Sigmoid colon (tissue), 6 donors: ENCODE measurements at regions not wholly inside any gene's neighbourhood (a gene's known extent, or its start where the extent isn't known, plus 50 kb on each side); places are given as distances from the start of the nearest gene placed in this dataset.

ENCODE experiments used
- DNase-seq: peaks from one replicate; pipeline ENCODE4 v3.0.0-alpha.2; 2019
- H3K27ac ChIP-seq, 4 donors: fragments of 200-600 bp; sonication (generic); one replicate each; pipeline ENCODE4 v1.5.1; 2016 to 2019; ENCODE audit warnings: mild to moderate bottlenecking in 1 of 4
- H3K27me3 ChIP-seq, 3 donors: fragments of 200-600 bp; sonication (generic); one replicate each; pipeline ENCODE4 v1.5.1; 2019; ENCODE audit warnings: mild to moderate bottlenecking in 1 of 3
- H3K36me3 ChIP-seq, 4 donors: fragments of 200-600 bp; sonication (generic); one replicate each; pipeline ENCODE4 v1.5.1; 2016 to 2019
- H3K4me1 ChIP-seq, 4 donors: fragments of 200-600 bp; sonication (generic); one replicate each; pipeline ENCODE4 v1.5.1; 2017 to 2019
- H3K4me3 ChIP-seq, 4 donors: fragments of 200-600 bp; sonication (generic); one replicate each; pipeline ENCODE4 v1.5.1; 2017 to 2019; ENCODE audit warnings: mild to moderate bottlenecking in 2 of 4, moderate library complexity in 1 of 4
- H3K9me3 ChIP-seq, 4 donors: fragments of 200-600 bp in 3 of 4; sonication (generic) in 3 of 4; one replicate each; pipeline versions ENCODE4 v1.5.1 to v1.6.1; 2013 to 2019
- EP300 ChIP-seq, 4 donors: sonication (generic); formaldehyde crosslinking; IDR thresholded peaks; one replicate each; pipeline ENCODE4 v1.6.1; 2017; ENCODE audit warnings: antibody characterized with exemption in 4 of 4
- POLR2A ChIP-seq, 2 donors: fragments of 450-650 bp; IDR thresholded peaks; one replicate each; pipeline ENCODE4 v1.6.1; 2016; ENCODE audit warnings: antibody characterized with exemption in 2 of 2, mild to moderate bottlenecking in 2 of 2, moderate library complexity in 2 of 2
- POLR2AphosphoS5 ChIP-seq, 4 donors: sonication (generic); formaldehyde crosslinking; IDR thresholded peaks; one replicate each; pipeline ENCODE4 v1.6.1; 2017; ENCODE audit warnings: antibody characterized with exemption in 4 of 4
- WGBS, 2 donors: extraction: QIAGEN DNeasy Blood & Tissue Kit; methylation state at CpG; one replicate each; pipeline ENCODE4 v1.1.7; 2013; 5-methylcytosine and 5-hydroxymethylcytosine counted together
- intact Hi-C: fragments of 100-400 bp; cut with DNase I; formaldehyde crosslinking; loops from one replicate; pipeline ENCODE4 v1.15.1; 2023
- TF ChIP-seq, protein P1 (sequence below), 4 experiments: fragments of 450-650 bp in 3 of 4; fragments of 200-600 bp in 1 of 4; IDR thresholded peaks; one replicate each; pipeline ENCODE4 v1.5.1; 2016 to 2019; ENCODE audit warnings: antibody characterized with exemption in 4 of 4, mild to moderate bottlenecking in 3 of 4, moderate library complexity in 2 of 4
- donor health status: healthy with polysubstance abuse.
- donor health status: healthy.

DNA sequence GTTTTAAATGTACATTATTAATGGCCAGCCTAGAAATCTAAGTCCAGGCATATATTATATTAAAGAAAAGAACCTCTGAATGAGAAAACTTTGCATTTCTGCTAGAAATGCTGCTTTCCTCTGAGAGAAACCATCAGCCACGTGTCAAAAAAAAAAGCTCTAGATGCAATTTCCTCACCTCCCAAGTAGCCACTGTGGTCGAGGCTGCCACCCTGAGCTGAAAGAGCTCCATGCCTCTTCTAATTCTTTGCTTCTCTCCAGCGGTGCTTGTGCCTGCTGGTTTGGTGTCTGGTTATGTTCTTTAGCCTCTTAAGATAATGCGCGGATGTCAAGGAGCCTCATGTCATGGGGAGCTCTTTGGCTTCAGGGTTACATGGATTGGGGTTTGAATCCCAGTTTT, 316.0 kb downstream of the TFAP2C start:
- no peaks in the 10 kb centered on the region for H3K9me3 ChIP-seq
- H3K27ac ChIP-seq = no peak overlapping the region
- DNase-seq = peak; percentile 69
- intact Hi-C loops = loop anchor here (2.0 to 10.0 kb wide), 2 partner anchors 314 to 390 kb away; no protein-coding TSS in a partner anchor
- H3K4me1 ChIP-seq = no peaks in the 10 kb centered on the region
- TF ChIP-seq POLR2A (IDR thresholded peaks at IDR 0.05) = no peak
- TF ChIP-seq, protein P1, sequence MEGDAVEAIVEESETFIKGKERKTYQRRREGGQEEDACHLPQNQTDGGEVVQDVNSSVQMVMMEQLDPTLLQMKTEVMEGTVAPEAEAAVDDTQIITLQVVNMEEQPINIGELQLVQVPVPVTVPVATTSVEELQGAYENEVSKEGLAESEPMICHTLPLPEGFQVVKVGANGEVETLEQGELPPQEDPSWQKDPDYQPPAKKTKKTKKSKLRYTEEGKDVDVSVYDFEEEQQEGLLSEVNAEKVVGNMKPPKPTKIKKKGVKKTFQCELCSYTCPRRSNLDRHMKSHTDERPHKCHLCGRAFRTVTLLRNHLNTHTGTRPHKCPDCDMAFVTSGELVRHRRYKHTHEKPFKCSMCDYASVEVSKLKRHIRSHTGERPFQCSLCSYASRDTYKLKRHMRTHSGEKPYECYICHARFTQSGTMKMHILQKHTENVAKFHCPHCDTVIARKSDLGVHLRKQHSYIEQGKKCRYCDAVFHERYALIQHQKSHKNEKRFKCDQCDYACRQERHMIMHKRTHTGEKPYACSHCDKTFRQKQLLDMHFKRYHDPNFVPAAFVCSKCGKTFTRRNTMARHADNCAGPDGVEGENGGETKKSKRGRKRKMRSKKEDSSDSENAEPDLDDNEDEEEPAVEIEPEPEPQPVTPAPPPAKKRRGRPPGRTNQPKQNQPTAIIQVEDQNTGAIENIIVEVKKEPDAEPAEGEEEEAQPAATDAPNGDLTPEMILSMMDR (IDR thresholded peaks at IDR 0.05) = peak in 2 of 4 experiments; percentile 5 to 45
- H3K27me3 ChIP-seq = no peaks in the 10 kb centered on the region
- no peak overlapping the region for H3K4me3 ChIP-seq
- 34 to 45% methylated on average over 5 of the region's 5 CpGs for WGBS, 2 donors
- no peaks in the 10 kb centered on the region for H3K36me3 ChIP-seq

DNA sequence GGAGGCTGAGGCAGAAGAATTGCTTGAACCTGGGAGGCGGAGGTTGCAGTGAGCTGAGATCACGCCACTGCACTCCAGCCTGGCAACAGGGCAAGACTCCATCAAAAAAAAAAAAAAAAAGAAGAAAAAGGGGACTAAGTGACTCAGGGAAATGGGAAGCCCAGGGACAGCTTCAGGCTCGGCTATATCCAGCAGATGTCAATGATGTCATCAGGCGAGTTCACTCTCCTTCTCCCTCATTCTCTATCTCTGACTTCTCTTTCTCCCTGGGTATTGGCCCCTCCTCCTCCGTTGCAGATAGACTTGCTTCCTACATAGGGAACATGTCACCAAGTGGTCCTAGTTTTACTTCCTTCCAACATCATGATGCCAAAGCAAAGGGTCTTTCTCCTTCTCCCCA, 316.8 kb downstream of the TFAP2C start:
- no peaks in the 10 kb centered on the region for H3K27me3 ChIP-seq
- TF ChIP-seq POLR2AphosphoS5 (IDR thresholded peaks at IDR 0.05) = no peak
- TF ChIP-seq, protein P1 (IDR thresholded peaks at IDR 0.05) = no peak
- TF ChIP-seq EP300 (IDR thresholded peaks at IDR 0.05) = no peak
- TF ChIP-seq POLR2A (IDR thresholded peaks at IDR 0.05) = no peak
- 71 to 83% methylated on average over 5 of the region's 5 CpGs for WGBS, 2 donors

DNA sequence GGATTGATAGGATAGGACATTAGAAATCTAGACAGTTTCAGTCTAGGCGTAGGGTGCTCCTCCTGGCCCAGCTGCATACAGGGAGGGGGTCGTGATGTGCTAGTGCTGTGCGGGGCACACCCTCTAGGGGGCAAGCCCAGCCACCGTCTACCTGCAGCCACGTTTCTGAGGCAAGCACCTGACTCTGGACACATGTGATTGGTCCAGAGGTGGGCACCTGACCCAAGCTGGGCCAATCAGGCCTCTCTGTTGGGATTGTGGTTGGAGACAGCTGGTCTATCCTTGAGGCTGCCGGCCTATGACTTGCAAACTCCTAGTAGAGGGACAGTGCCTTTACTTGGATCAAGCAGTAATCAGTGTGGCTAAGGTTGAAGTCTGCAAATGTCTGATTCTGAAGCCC, 317.1 kb downstream of the BMP7 start:
- no peak for TF ChIP-seq POLR2AphosphoS5 (IDR thresholded peaks at IDR 0.05)
- no peak for TF ChIP-seq POLR2A (IDR thresholded peaks at IDR 0.05)
- TF ChIP-seq, protein P1 (IDR thresholded peaks at IDR 0.05) = no peak
- no peak for TF ChIP-seq EP300 (IDR thresholded peaks at IDR 0.05)
- Histone ChIP-seq H3K27me3 (peaks cover 0 to 12% (median 6%) of the 10 kb centered on the region in 3 donors), H3K36me3 (no peaks in the 10 kb centered on the region), H3K27ac (no peak overlapping the region), H3K4me3 (no peak overlapping the region), H3K9me3 (no peaks in the 10 kb centered on the region), H3K4me1 (no peaks in the 10 kb centered on the region)
- DNase-seq = no peak
- 64 to 78% methylated on average over 6 of the region's 6 CpGs for WGBS, 2 donors
- intact Hi-C loops = loop anchor here (10.0 kb wide), 1 partner anchor 395 kb away; no protein-coding TSS in a partner anchor

More for the DNA sequence above, 316.8 kb downstream of the TFAP2C start:
- no peak for DNase-seq
- intact Hi-C loops = loop anchor here (2.0 to 10.0 kb wide), 2 partner anchors 315 to 391 kb away; no protein-coding TSS in a partner anchor
- H3K4me3 ChIP-seq = no peak overlapping the region
- no peak overlapping the region for H3K27ac ChIP-seq
- H3K36me3 ChIP-seq = no peaks in the 10 kb centered on the region
- H3K4me1 ChIP-seq = no peaks in the 10 kb centered on the region
- no peaks in the 10 kb centered on the region for H3K9me3 ChIP-seq

DNA sequence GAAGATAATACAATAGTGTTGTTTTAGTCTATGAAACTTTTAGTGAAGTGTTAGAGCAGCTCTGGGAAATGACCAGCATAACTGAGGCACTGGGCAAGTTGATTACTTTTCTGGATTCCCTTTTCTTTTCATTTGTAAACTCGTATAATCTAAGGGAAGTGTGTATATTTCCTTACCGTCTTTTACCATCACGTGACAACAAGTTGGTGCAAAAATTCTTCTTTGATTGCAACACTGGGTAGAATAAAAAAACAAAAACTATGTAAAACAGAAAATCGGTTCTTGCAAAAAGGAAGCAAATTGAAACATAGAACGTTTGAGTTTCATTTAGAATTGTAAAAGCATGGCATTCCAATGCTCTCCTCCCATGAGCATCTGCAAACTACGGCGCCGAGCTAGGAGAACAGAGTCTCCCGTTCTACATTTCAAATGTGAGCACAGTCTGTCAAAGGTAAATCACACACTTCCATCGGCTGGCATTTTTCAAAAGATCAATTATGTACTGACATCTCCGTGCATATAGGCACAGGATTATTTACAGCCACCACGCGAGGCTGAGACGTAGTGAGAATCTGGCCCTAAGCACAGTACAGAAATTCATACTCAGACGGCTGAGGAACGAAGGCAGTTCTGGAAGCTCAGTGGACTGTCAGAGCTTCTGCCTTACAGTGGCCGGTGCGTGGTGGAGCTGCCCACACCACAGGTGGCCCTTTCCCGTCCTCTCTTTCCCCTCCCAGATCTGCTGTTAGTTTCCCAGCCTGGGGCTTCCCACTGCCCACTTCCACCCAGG, 314.0 kb downstream of the BMP7 start:
- DNase-seq = no peak
- peaks cover 0 to 35% (median 12%) of the 10 kb centered on the region in 3 donors for H3K27me3 ChIP-seq
- intact Hi-C loops = no loop called here
- no peaks in the 10 kb centered on the region for H3K9me3 ChIP-seq
- no peaks in the 10 kb centered on the region for H3K36me3 ChIP-seq
- H3K4me1 ChIP-seq = no peaks in the 10 kb centered on the region
- no peak overlapping the region for H3K27ac ChIP-seq
- no peak for TF ChIP-seq POLR2A (IDR thresholded peaks at IDR 0.05)
- no peak for TF ChIP-seq POLR2AphosphoS5 (IDR thresholded peaks at IDR 0.05)
- H3K4me3 ChIP-seq = no peak overlapping the region
- 62 to 66% methylated on average over 19 of the region's 19 CpGs for WGBS, 2 donors

DNA sequence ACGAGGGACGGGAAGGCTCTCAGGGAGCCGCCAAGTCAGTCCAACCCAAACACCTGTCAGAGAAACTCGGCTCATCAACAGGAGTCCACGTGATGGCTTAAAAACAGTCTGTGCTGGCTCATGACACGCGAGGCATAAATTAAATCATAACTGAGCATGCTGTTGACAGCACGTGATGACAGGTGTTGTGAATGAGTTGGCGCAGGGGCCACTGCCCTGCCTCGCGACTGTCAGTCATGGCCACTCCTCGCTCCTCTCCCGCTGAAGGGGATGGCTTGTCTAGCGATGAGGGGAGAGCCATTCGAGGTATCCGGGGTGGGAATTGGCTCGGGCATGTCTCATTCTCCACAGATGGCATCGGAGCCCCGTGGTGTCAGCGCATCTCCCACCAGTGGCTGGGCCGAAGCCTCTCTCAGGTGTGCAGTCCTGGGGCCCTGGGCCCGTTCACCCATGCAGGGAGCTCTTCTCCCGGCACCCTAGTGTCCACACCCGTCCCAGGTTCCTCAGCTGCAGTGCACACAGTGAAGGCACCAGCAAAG, 313.3 kb downstream of the BMP7 start:
- intact Hi-C loops = no loop called here
- H3K4me3 ChIP-seq = no peak overlapping the region
- no peaks in the 10 kb centered on the region for H3K36me3 ChIP-seq
- 77 to 84% methylated on average over 24 of the region's 24 CpGs for WGBS, 2 donors
- no peak for DNase-seq
- TF ChIP-seq POLR2AphosphoS5 (IDR thresholded peaks at IDR 0.05) (no peak), POLR2A (IDR thresholded peaks at IDR 0.05) (no peak), EP300 (IDR thresholded peaks at IDR 0.05) (no peak)
- TF ChIP-seq, protein P1 (IDR thresholded peaks at IDR 0.05) = no peak
- no peaks in the 10 kb centered on the region for H3K4me1 ChIP-seq
- H3K27ac ChIP-seq = no peak overlapping the region
- no peaks in the 10 kb centered on the region for H3K9me3 ChIP-seq
- H3K27me3 ChIP-seq = peaks cover 0 to 42% (median 12%) of the 10 kb centered on the region in 3 donors
